Chondrocyte (in vitro differentiated cells): ENCODE measurements at regions not wholly inside any gene's neighbourhood (a gene's known extent, or its start where the extent isn't known, plus 50 kb on each side); places are given as distances from the start of the nearest gene placed in this dataset.

Experiments
- DNase-seq: peaks from one replicate; pipeline ENCODE4 v3.0.0; 2021; ENCODE audit warnings: mixed read lengths, low spot score
- H3K27ac Mint-ChIP-seq: one replicate; pipeline ENCODE4 v1.8.0; 2021; ENCODE audit warnings: mild to moderate bottlenecking, moderate library complexity, mixed read lengths; ENCODE audit not compliant: unreplicated experiment
- H3K27me3 Mint-ChIP-seq: 2 replicates; pipeline ENCODE4 v1.8.0; 2021; ENCODE audit warnings: low read depth, mixed read lengths
- H3K36me3 Mint-ChIP-seq: 2 replicates; pipeline ENCODE4 v1.8.0; 2021; ENCODE audit warnings: low read depth, mixed read lengths
- H3K4me1 Mint-ChIP-seq: 2 replicates; pipeline ENCODE4 v1.8.0; 2021; ENCODE audit warnings: low read depth, mild to moderate bottlenecking, mixed read lengths
- H3K4me3 Mint-ChIP-seq: one replicate; pipeline ENCODE4 v1.8.0; 2021; ENCODE audit warnings: mild to moderate bottlenecking, moderate library complexity, mixed read lengths; ENCODE audit not compliant: unreplicated experiment
- H3K9me3 Mint-ChIP-seq: 2 replicates; pipeline ENCODE4 v1.8.0; 2021; ENCODE audit warnings: low read depth, mixed read lengths
- TF ChIP-seq, protein P1 (sequence below): fragments of 200-600 bp; sonication (generic); IDR thresholded peaks from 2 replicates; pipeline ENCODE4 v1.5.0; 2021; ENCODE audit warnings: antibody characterized with exemption, mild to moderate bottlenecking, moderate library complexity

DNA sequence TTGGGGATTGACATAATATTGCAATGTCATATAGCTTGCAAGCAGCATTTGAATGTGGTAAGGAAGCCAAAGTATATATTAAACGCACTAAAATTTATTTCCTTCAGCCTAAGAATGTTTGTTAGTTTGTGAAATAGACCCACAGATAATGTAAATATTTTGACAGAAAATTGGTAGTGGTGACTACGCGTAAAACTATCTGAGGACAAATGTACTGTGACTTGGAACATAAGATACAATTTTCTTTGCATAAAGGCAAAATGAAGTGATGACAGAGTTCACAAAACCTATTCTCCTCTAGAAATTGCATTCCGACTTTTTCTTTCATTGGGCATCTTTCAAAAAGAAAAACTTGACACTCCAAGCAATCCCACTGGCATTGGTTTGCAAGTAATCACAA, 411.1 kb upstream of the LRATD1 start:
- Mint-ChIP-seq H3K9me3 (no peaks in the 10 kb centered on the region), H3K27me3 (no peaks in the 10 kb centered on the region), H3K27ac (no peak overlapping the region), H3K4me1 (no peaks in the 10 kb centered on the region), H3K36me3 (no peaks in the 10 kb centered on the region), H3K4me3 (no peak overlapping the region)
- TF ChIP-seq, protein P1, sequence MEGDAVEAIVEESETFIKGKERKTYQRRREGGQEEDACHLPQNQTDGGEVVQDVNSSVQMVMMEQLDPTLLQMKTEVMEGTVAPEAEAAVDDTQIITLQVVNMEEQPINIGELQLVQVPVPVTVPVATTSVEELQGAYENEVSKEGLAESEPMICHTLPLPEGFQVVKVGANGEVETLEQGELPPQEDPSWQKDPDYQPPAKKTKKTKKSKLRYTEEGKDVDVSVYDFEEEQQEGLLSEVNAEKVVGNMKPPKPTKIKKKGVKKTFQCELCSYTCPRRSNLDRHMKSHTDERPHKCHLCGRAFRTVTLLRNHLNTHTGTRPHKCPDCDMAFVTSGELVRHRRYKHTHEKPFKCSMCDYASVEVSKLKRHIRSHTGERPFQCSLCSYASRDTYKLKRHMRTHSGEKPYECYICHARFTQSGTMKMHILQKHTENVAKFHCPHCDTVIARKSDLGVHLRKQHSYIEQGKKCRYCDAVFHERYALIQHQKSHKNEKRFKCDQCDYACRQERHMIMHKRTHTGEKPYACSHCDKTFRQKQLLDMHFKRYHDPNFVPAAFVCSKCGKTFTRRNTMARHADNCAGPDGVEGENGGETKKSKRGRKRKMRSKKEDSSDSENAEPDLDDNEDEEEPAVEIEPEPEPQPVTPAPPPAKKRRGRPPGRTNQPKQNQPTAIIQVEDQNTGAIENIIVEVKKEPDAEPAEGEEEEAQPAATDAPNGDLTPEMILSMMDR, result no peak
- no peak for DNase-seq

DNA sequence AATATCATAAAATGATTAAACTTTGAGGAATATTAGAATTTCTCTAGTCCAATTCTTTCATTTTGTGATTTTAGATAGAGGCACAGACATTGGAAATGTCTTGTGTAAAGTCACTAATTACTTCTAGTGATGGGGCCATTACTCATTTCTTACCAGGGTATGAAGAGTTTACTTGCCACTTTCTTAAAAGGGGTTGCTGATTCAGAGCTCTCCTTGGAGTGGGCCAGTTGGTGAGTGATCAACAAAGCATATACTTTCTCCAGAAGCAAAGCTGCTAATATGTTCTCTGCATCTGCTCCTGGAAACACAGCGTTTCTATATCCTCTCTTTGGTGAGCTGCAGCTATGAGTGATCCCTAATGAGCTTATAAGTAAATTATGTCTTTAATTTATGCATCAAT, 408.9 kb upstream of the LRATD1 start:
- TF ChIP-seq, protein P1, result no peak
- no peaks in the 10 kb centered on the region for H3K27me3 Mint-ChIP-seq
- DNase-seq, result no peak
- H3K9me3 Mint-ChIP-seq, result no peaks in the 10 kb centered on the region
- H3K36me3 Mint-ChIP-seq, result no peaks in the 10 kb centered on the region
- H3K4me1 Mint-ChIP-seq, result no peaks in the 10 kb centered on the region
- no peak overlapping the region for H3K4me3 Mint-ChIP-seq
- H3K27ac Mint-ChIP-seq, result no peak overlapping the region

DNA sequence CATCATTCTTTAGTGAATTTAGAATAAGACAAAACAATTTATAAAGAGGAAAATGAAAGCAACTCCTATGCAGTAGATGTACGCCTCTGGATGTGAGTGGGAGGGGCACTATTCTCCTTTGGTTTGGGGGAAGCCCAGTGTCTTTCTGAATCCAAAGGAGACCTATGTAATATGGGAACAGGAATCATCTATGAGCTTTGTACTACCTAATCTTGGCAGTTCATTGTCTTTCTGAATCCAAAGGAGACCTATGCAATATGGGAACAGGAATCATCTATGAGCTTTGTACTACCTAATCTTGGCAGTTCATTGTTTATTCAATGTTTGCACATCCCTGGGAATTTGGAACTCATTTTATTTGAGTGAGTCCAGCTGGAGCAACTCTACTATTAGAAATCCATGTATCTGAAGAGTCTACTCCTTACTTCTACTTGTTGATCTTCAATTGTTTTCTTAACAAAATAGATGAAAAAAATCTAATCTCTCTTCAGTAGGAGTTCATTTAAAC, 401.1 kb upstream of the LRATD1 start:
- H3K27ac Mint-ChIP-seq, result no peak overlapping the region
- H3K4me3 Mint-ChIP-seq, result no peak overlapping the region
- H3K4me1 Mint-ChIP-seq, result no peaks in the 10 kb centered on the region
- no peaks in the 10 kb centered on the region for H3K9me3 Mint-ChIP-seq
- H3K27me3 Mint-ChIP-seq, result peaks cover 2% of the 10 kb centered on the region
- TF ChIP-seq, protein P1, result no peak
- no peaks in the 10 kb centered on the region for H3K36me3 Mint-ChIP-seq
- DNase-seq, result no peak

DNA sequence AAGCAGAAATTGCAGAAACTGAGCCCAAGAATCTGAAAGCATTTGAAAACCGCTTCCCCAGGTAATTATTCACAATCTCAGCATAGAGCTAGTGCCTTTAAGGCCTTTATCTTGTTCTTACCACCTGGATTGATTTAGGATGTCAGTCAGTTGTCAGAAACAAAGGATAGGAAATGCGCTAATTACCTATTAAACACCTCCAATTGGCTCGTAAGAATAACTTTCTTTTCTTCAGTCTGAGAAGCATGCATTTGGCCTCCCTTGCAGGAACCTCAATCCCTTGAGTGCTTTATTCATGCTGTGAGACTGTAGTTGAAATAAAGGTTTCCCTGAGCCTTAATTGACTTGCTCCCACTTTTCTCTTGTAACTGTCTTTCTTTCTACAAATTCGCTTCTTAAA, 400.3 kb upstream of the LRATD1 start:
- Mint-ChIP-seq H3K4me3 (no peak overlapping the region), H3K36me3 (no peaks in the 10 kb centered on the region), H3K27me3 (peaks cover 2% of the 10 kb centered on the region), H3K9me3 (no peaks in the 10 kb centered on the region), H3K4me1 (no peaks in the 10 kb centered on the region), H3K27ac (no peak overlapping the region)
- TF ChIP-seq, protein P1, result no peak
- no peak for DNase-seq

DNA sequence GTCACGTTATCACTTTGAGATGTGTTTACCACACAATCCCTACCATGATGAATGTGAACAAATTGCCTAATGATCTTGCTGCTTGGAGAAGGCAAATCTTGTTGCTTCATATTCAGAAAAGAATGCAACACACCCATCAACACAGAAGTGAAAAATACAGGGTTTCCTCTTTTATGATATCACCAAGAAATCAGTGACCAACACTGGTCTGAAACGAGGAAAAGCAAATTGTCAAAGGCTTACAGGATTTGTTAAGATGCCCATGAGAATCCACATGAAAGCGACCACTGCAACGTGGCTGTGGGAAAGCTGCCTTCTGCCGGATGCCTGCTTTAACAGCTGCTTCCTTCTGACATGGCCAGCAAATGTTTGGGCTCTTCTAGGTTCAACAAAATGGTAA, 397.6 kb upstream of the LRATD1 start:
- TF ChIP-seq, protein P1, result no peak
- no peaks in the 10 kb centered on the region for H3K36me3 Mint-ChIP-seq
- H3K27me3 Mint-ChIP-seq, result peaks cover 3% of the 10 kb centered on the region
- H3K27ac Mint-ChIP-seq, result no peak overlapping the region
- H3K9me3 Mint-ChIP-seq, result no peaks in the 10 kb centered on the region
- H3K4me3 Mint-ChIP-seq, result no peak overlapping the region
- no peaks in the 10 kb centered on the region for H3K4me1 Mint-ChIP-seq
- no peak for DNase-seq
